ENCODE measurements at regions not wholly inside any gene's neighbourhood (a gene's known extent, or its start where the extent isn't known, plus 50 kb on each side); places are given as distances from the start of the nearest gene placed in this dataset.

- no peak for TF ChIP-seq CTCF (IDR thresholded peaks at IDR 0.05; ENCODE audit: control insufficient read depth, insufficient read depth, low read depth, low read length, missing control alignments)
- no peak for DNase-seq (ENCODE audit: low read depth)
- H3K4me3 ChIP-seq (ENCODE audit: control insufficient read depth, low read depth, low read length) = no peak overlapping the region
These were observed 290.7 kb upstream of the DDX18 start for GRCh38 chr2:117523711-117524238.

GRCh38 chr2:117536139-117536538, 278.4 kb upstream of the DDX18 start:
- TF ChIP-seq CTCF (IDR thresholded peaks at IDR 0.05; ENCODE audit: control insufficient read depth, insufficient read depth, low read depth, low read length, missing control alignments) = no peak
- DNase-seq (ENCODE audit: low read depth) = no peak

GRCh38 chr2:117537032-117537431, 277.5 kb upstream of the DDX18 start:
- no peak for TF ChIP-seq CTCF (IDR thresholded peaks at IDR 0.05; ENCODE audit: control insufficient read depth, insufficient read depth, low read depth, low read length, missing control alignments)
- no peak overlapping the region for H3K4me3 ChIP-seq (ENCODE audit: control insufficient read depth, low read depth, low read length)
- DNase-seq (ENCODE audit: low read depth) = no peak

More at GRCh38 chr2:117536139-117536538, 278.4 kb upstream of the DDX18 start:
- no peak overlapping the region for H3K4me3 ChIP-seq (ENCODE audit: control insufficient read depth, low read depth, low read length)

- no peak for DNase-seq (ENCODE audit: low read depth)
- H3K4me3 ChIP-seq (ENCODE audit: control insufficient read depth, low read depth, low read length) = no peak overlapping the region
- TF ChIP-seq CTCF (IDR thresholded peaks at IDR 0.05; ENCODE audit: control insufficient read depth, insufficient read depth, low read depth, low read length, missing control alignments) = no peak
These were observed 262.6 kb upstream of the DDX18 start for GRCh38 chr2:117551858-117552257.

- TF ChIP-seq CTCF (IDR thresholded peaks at IDR 0.05; ENCODE audit: control insufficient read depth, insufficient read depth, low read depth, low read length, missing control alignments) = no peak
- no peak overlapping the region for H3K4me3 ChIP-seq (ENCODE audit: control insufficient read depth, low read depth, low read length)
- DNase-seq (ENCODE audit: low read depth) = no peak
These were observed 261.0 kb upstream of the DDX18 start for GRCh38 chr2:117553448-117553847.

GRCh38 chr2:117555965-117556364, 258.5 kb upstream of the DDX18 start:
- DNase-seq (ENCODE audit: low read depth) = no peak
- H3K4me3 ChIP-seq (ENCODE audit: control insufficient read depth, low read depth, low read length) = no peak overlapping the region
- TF ChIP-seq CTCF (IDR thresholded peaks at IDR 0.05; ENCODE audit: control insufficient read depth, insufficient read depth, low read depth, low read length, missing control alignments) = no peak

GRCh38 chr2:117557626-117558025, 256.9 kb upstream of the DDX18 start:
- no peak for DNase-seq (ENCODE audit: low read depth)
- no peak for TF ChIP-seq CTCF (IDR thresholded peaks at IDR 0.05; ENCODE audit: control insufficient read depth, insufficient read depth, low read depth, low read length, missing control alignments)
- H3K4me3 ChIP-seq (ENCODE audit: control insufficient read depth, low read depth, low read length) = no peak overlapping the region

Data from AG09309 (cell line).